Frontal cortex (tissue), 3 donors: ENCODE measurements at regions not wholly inside any gene's neighbourhood (a gene's known extent, or its start where the extent isn't known, plus 50 kb on each side); places are given as distances from the start of the nearest gene placed in this dataset.
"Not testable (repeated sequence)": the region's sequence is repeated elsewhere in the genome, so short reads cannot be mapped to it uniquely, and the experiment has no call there.

Experiments used
- DNase-seq, 2 donors: peaks; one replicate each; pipeline ENCODE4 v3.0.0; 2012; ENCODE audit warnings: low spot score in 2 of 2
- FAIRE-seq: peaks from 2 replicates; lab custom pipeline; 2012; peaks lifted over from hg19 to GRCh38; lab: Jason Lieb, UNC
- donor health status: control.
- donor health status: control.
- donor health status: control.

GRCh38 chr3:157606011-157606851, 103.0 kb upstream of the VEPH1 start:
- no peak for FAIRE-seq
- DNase-seq: peak in 1 of 2 donors; percentile 37

GRCh38 chr3:157605356-157605755, 102.1 kb upstream of the VEPH1 start:
- no peak for DNase-seq

GRCh38 chr3:157602424-157602823, 99.2 kb upstream of the VEPH1 start:
- FAIRE-seq: no peak
- no peak for DNase-seq

More at GRCh38 chr3:157605356-157605755, 102.1 kb upstream of the VEPH1 start:
- FAIRE-seq: no peak

GRCh38 chr3:157595259-157595658, 92.0 kb upstream of the VEPH1 start:
- no peak for FAIRE-seq
- DNase-seq: no peak

- DNase-seq: no peak
- FAIRE-seq: no peak
Measured at GRCh38 chr3:157594413-157594812, 91.2 kb upstream of the VEPH1 start.

GRCh38 chr3:157592769-157593168, 89.6 kb upstream of the VEPH1 start:
- DNase-seq (no peak), FAIRE-seq (no peak)

- FAIRE-seq: no peak
Measured at GRCh38 chr3:157590273-157590672, 87.1 kb upstream of the VEPH1 start.

GRCh38 chr3:157589211-157589610, 86.0 kb upstream of the VEPH1 start:
- DNase-seq (no peak), FAIRE-seq (no peak)

More at GRCh38 chr3:157590273-157590672, 87.1 kb upstream of the VEPH1 start:
- DNase-seq: no peak

GRCh38 chr3:157588386-157589060, 85.3 kb upstream of the VEPH1 start:
- DNase-seq: no peak
- no peak for FAIRE-seq

GRCh38 chr3:157586293-157586692, 83.1 kb upstream of the VEPH1 start:
- FAIRE-seq: no peak
- DNase-seq: no peak

- DNase-seq (no peak), FAIRE-seq (no peak)
Measured at GRCh38 chr3:157585386-157585785, 82.2 kb upstream of the VEPH1 start.

GRCh38 chr3:157582637-157582973, 79.4 kb upstream of the VEPH1 start:
- DNase-seq (no peak), FAIRE-seq (no peak)

GRCh38 chr3:157581956-157582636, 78.9 kb upstream of the VEPH1 start:
- not testable (repeated sequence) for DNase-seq, FAIRE-seq

GRCh38 chr3:157581371-157581770, 78.2 kb upstream of the VEPH1 start:
- DNase-seq (no peak), FAIRE-seq (no peak)

- no peak for FAIRE-seq
Measured at GRCh38 chr3:157578181-157578580, 75.0 kb upstream of the VEPH1 start.

GRCh38 chr3:157574531-157574930, 71.3 kb upstream of the VEPH1 start:
- DNase-seq (no peak), FAIRE-seq (no peak)

More at GRCh38 chr3:157578181-157578580, 75.0 kb upstream of the VEPH1 start:
- DNase-seq: no peak

GRCh38 chr3:157573780-157574378, 70.7 kb upstream of the VEPH1 start:
- FAIRE-seq: no peak
- DNase-seq: no peak

GRCh38 chr3:157573281-157573680, 70.1 kb upstream of the VEPH1 start:
- FAIRE-seq (no peak), DNase-seq (no peak)

GRCh38 chr3:157572559-157573270, 69.5 kb upstream of the VEPH1 start:
- DNase-seq: peak; percentile 6 to 7
- no peak for FAIRE-seq

- FAIRE-seq (no peak), DNase-seq (no peak)
Measured at GRCh38 chr3:157566596-157566995, 63.4 kb upstream of the VEPH1 start.
